ENCODE measurements at regions not wholly inside any gene's neighbourhood (a gene's known extent, or its start where the extent isn't known, plus 50 kb on each side); places are given as distances from the start of the nearest gene placed in this dataset.

- no peak for FAIRE-seq
- Histone ChIP-seq H3K9me3 (replicated peaks; ENCODE audit: control insufficient read depth, insufficient read depth, low read length) (no peaks in the 10 kb centered on the region), H2AFZ (ENCODE audit: control insufficient read depth, low read depth, low read length) (no peak overlapping the region), H3K4me3 (no peak overlapping the region), H3K36me3 (ENCODE audit: control insufficient read depth in 2 of 2, insufficient read depth in 2 of 2, low read length in 1 of 2) (no peaks in the 10 kb centered on the region), H4K20me1 (ENCODE audit: control insufficient read depth, insufficient read depth) (no peaks in the 10 kb centered on the region), H3K9ac (ENCODE audit: control insufficient read depth, insufficient read depth, low read length) (no peak overlapping the region), H3K4me2 (ENCODE audit: control insufficient read depth, insufficient read depth) (no peak overlapping the region), H3K4me1 (ENCODE audit: control insufficient read depth, insufficient read depth, low read length) (no peaks in the 10 kb centered on the region), H3K79me2 (ENCODE audit: control insufficient read depth, insufficient read depth, low read length) (no peaks in the 10 kb centered on the region), H3K27ac (ENCODE audit: control insufficient read depth, insufficient read depth) (no peak overlapping the region), H3K27me3 (replicated peaks in 1 of 2; ENCODE audit: control insufficient read depth in 2 of 2, insufficient read depth in 2 of 2, low read length in 1 of 2) (no peaks in the 10 kb centered on the region; a peak in 2 of 4 replicates)
- ChIA-PET POLR2A (no interaction called here), RAD21 (ENCODE audit: unreplicated experiment) (no interaction called here), SMC1A (ENCODE audit: uncharacterized antibody, unreplicated experiment) (interaction anchor here (0.6 to 1.4 kb wide), 5 partner anchors 9 to 810 kb away, joined by 3 to 4 read pairs (median 3); no protein-coding TSS in a partner anchor), CTCF (interaction anchor here (0.7 to 1.2 kb wide), 3 partner anchors 22 to 92 kb away, joined by 3 read pairs; no protein-coding TSS in a partner anchor)
- in situ Hi-C loops (cut with MboI) (no loop called here), intact Hi-C loops (cut with micrococcal nuclease; ENCODE audit: unreplicated experiment) (no loop called here)
- DNase-seq (ENCODE audit: low read depth, low spot score): no peak
- BruUV-seq (replicated peaks): no TSS peak
- ATAC-seq: no peak
- no peak for TF ChIP-seq NR2C2 (IDR thresholded peaks at IDR 0.05; ENCODE audit: borderline replicate concordance, control insufficient read depth, insufficient read length, low read depth)
- TF ChIP-seq TAF1 (IDR thresholded peaks at IDR 0.05; ENCODE audit: borderline replicate concordance, low read depth, low read length): no peak
- TF ChIP-seq EGR1 (IDR thresholded peaks at IDR 0.05; ENCODE audit: borderline replicate concordance in 1 of 2, low read depth in 2 of 2, low read length in 2 of 2): no peak
- TF ChIP-seq KAT2A (conservative IDR thresholded peaks at IDR 0.05; ENCODE audit: control insufficient read depth, low read depth, low read length): no peak
- no peak for TF ChIP-seq ZBTB33 (IDR thresholded peaks at IDR 0.05)
- TF ChIP-seq SIX5 (IDR thresholded peaks at IDR 0.05; ENCODE audit: low read depth, low read length, severe bottlenecking): no peak
- no peak for TF ChIP-seq TARDBP (IDR thresholded peaks at IDR 0.05; ENCODE audit: borderline replicate concordance)
- no peak for TF ChIP-seq MTA2 (IDR thresholded peaks at IDR 0.05; ENCODE audit: low read depth)
- TF ChIP-seq E4F1 (IDR thresholded peaks at IDR 0.05; ENCODE audit: borderline replicate concordance, partially characterized antibody): no peak
- TF ChIP-seq RUNX3 (IDR thresholded peaks at IDR 0.05; ENCODE audit: low read length): no peak
- no peak for TF ChIP-seq ZBED1 (IDR thresholded peaks at IDR 0.05; ENCODE audit: borderline replicate concordance)
- TF ChIP-seq IKZF2 (IDR thresholded peaks at IDR 0.05): no peak
These were observed 108.2 kb downstream of the DIRAS3 start for GRCh38 chr1:67942274-67942673.
